ENCODE measurements at regions not wholly inside any gene's neighbourhood (a gene's known extent, or its start where the extent isn't known, plus 50 kb on each side); places are given as distances from the start of the nearest gene placed in this dataset.
A peak's percentile ranks its signal among the peaks of the same experiment; 100 is the strongest.
"Not testable (repeated sequence)": the region's sequence is repeated elsewhere in the genome, so short reads cannot be mapped to it uniquely, and the experiment has no call there.

DNA sequence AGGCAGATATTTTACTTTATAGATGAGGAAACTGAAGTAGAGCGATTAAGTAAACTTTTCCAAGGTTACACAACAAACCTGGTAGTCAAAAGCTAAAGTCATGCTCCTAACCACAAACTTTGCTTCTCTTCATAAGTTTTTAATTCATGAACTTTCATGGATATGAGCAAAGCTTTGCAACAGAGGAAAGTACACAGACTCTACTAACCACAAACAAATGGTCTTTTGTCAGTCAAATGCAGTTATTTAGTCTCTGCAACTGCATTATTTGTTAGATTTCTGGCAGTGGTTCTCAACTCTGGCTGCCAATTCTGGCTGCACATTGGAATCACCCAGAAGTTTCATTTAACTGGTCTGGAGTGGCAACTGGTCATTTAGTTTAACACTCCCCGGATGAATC, 140.6 kb upstream of the TMEM168 start:
- DNase-seq: peak; percentile 73 to 93 (median 91)

DNA sequence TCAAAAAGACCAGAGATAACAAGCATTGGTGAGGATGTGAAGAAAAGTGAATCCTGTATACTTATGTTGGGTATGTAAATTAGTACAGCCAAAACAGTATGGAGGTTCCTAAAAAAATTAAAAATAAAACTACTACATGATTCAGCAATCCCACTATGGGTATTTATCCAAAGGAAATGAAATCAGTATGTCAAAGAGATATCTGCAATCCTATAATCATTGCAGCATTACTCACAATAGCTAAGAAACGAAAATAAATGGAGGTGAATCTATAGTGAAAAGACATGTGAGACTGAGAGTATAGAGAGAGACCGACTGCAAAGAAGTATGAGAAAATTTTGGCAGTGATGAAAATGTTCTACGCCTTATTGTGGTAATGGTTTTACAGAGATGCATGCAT, 139.2 kb upstream of the TMEM168 start:
- no peak for DNase-seq

GRCh38 chr7:112926018-112926417, 135.8 kb upstream of the TMEM168 start:
- DNase-seq: no peak

DNA sequence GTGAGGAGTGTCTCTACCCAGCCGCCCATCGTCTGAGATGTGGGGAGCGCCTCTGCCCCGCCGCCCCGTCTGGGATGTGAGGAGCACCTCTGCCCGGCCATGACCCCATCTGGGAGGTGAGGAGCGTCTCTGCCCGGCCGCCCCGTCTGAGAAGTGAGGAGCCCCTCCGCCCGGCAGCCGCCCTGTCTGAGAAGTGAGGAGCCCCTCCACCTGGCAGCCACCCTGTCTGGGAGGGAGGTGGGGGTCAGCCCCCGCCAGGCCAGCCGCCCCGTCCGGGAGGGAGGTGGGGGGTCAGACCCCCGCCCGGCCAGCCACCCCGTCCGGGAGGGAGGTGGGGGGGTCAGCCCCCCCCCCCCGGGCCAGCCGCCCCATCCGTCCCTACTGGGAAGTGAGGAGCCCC, 132.4 kb upstream of the TMEM168 start:
- not testable (repeated sequence) for DNase-seq

- not testable (repeated sequence) for DNase-seq
These were observed 126.2 kb upstream of the TMEM168 start for GRCh38 chr7:112916431-112916830.

DNA sequence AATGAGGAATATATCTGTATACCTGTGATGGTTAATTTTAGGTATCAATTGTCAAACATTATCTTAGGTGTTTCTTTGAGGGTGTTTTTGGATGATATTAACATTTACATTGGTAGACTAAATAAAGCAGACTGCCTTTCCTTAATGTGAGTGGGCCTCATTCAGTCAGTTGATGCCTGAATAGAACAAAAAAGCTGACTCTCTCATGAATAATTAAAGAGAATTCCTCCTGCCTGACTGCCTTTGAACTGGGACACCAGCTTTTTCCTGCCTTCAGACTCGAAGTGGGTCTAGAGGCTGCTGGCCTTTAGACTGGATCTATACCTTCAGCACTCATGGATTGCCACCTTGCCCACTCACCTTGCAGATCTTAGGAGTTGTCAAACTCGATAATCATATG, 117.9 kb upstream of the TMEM168 start:
- no peak for DNase-seq

GRCh38 chr7:112907658-112908057, 117.5 kb upstream of the TMEM168 start:
- no peak for DNase-seq

DNA sequence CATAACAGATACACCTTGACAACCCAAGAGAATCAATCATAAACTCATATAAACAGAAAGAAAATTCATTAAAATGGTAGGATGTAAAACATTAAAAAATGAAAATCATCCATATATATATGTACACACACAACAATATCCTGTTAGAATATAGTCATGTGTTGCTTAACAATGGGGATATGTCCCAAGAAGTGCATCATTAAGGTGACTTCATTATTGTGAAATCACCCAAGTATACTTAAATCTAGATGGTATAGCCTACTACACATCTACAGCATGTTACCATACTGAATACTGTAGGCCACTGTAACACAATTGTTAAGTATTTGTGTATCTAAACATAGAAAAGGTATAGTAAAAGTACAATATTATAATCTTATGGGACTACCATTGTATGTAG, 115.8 kb upstream of the TMEM168 start:
- DNase-seq: peak; percentile 12 to 58 (median 52)

DNA sequence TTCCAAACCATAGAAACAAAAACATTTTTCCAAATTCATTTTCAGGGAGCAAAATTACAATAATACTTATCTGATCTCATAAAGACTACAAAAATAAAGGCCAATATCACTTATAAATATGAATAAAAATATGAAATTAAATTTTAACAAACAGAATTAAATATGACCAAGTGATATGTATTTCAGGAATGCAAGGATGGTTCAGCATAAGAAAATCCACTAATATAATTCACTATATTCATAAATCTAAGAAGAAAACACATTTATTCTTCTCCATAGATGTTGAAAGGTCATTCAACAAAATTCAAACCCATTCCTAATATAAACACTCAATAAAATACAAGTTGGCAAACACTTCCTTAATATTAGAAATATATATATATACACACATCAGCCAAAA, 115.2 kb upstream of the TMEM168 start:
- DNase-seq: no peak

DNA sequence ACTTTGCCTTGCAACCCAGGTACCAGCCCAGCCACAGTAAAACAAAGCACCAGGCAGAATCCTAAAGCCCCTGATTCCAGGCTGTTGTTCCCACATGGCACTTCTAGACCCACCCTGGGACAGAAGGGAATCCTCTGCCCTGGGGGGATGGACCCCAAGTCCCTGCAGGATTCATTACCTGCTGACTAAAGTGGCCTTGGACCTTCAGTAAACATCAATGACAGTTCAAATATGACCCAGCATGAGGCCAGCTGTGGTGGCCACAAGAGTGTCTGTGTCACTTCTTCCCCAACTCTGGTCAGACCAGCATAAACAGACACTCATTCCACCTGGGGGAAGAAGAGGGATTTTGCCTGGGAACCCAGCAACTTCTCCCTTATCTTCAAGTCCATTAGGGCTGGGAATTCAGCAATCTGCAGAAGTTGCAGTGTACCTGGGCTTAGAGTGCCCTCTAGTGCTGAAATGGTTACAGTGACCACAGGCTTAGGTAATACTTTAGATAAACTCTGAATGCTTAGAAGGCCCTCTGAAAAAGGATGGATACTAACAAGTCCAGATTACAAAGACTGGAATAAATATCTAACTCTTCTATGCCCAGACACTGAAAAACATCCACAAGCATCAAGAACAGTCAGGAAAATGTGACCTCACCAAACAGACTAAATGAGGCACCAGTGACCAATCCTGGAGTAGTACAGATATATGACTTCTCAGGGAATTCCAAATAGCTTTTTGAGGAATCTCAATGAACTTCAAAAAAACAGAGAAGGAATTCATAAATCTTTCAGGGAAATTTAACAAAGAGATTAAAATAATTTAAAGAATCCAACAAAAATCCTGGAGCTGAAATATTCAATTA, 108.5 kb upstream of the TMEM168 start:
- DNase-seq: peak; percentile 77 to 80 (median 79)

DNA sequence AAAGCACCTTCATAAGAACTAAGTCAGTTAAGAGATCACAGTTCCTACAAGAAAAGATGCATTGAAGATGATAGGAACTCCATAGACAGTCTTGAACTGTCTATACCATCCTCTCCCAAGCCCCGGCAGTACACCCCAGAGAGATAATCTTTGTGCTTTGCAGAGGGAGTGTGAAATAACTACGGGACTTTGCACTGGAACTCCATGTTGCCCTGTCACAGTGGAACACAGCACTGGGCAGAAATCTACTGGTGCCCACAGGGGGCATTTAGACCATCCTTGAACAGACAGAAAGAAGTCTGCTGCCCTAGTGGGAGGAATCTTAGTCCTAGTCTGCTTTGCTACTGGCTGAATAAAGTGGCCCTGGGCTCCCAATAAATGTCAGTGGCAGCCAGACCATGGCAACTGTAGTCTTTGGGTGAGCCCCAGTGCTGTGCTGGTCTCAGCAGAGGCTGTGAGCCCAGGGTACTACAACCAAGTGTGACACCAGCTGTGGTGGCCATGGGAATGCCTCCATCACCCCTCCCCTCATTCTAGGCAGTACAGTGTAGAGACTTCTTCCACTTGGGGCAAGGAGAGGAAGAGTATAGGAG, 107.7 kb upstream of the TMEM168 start:
- DNase-seq: no peak

GRCh38 chr7:112896026-112896601, 105.9 kb upstream of the TMEM168 start:
- no peak for DNase-seq

DNA sequence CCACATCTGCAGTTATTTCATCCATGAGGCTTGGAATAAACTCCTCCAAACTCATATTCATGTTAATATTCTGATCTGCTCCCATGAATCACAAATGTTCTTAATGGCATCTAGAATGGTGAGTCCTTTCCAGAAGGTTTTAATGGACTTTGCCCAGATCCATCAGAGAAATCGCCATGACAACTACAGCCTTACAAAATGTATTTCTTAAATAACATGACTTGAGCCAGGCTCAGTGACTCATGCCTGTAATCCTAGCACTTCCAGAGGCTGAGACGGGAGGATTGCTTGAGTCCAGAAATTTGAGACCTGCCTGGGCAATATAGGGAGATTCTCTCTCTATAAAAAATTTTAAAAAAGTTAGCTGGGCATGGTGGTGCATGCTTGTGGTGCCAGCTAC, 102.1 kb upstream of the TMEM168 start:
- DNase-seq: no peak

GRCh38 chr7:112891698-112892097, 101.5 kb upstream of the TMEM168 start:
- no peak for DNase-seq

DNA sequence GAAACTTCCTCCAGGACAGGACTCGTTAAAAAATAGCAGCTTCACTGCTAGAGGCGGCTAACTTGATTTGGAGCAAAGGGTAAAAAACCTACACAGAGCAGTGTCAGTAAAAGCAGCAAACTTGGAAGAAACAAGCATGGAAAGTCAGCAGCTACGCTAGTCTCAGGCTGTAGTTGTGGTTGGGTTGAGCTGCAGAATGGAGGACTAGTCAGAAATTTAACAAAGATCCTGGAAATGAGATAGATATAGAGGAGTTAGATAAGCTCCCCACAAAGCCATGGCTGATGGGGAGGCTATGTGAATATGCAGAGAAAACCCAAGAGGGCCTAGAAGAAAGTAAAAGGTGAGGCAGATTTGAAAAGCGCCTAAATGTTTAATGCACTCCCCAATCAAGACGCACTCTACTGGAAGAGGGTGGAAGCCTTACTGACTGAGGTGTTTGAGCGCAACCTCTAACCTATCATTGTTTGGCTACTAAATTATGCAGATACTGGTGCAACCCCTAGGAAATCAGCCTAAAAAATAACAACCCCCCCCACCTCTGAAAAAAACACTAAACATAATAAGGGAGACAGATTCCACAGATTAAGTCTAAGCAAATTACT, 99.7 kb upstream of the TMEM168 start:
- no peak for DNase-seq

DNA sequence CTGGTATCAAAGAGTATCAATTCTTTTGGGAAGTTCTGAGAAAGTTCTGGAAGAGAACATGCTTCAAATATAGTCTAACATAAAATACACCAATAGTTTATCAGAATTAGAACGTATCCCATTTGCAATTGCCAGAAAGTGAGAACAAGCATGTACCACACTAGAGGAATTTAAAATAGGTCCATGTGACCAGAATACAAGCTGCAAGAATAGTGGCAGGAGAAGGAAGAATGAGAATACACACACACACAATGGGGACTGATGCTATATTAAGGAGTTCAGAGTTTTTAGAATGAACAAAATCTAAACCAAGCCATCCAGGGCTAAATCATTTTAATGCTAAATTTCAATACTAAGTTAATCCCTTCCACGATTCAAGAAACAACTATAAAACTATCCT, 99.1 kb upstream of the TMEM168 start:
- no peak for DNase-seq

DNA sequence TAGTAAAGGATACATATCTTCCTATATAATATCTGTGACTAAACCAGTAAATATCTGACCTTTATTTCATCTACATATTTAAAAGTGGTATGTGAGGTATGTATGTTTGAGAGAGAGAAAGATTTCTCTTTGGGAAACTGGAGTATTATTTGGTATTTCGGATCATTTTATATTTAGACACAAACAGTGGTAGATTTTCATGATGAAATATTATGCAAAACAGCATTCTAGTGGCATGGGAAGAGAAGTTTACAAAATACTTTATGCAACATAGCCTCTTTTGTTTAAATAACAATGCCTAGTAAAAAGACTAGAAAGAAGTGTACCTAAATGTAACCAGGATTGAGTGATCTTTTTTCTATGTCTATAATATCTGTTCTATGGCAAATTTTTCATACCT, 98.6 kb upstream of the TMEM168 start:
- DNase-seq: no peak

DNA sequence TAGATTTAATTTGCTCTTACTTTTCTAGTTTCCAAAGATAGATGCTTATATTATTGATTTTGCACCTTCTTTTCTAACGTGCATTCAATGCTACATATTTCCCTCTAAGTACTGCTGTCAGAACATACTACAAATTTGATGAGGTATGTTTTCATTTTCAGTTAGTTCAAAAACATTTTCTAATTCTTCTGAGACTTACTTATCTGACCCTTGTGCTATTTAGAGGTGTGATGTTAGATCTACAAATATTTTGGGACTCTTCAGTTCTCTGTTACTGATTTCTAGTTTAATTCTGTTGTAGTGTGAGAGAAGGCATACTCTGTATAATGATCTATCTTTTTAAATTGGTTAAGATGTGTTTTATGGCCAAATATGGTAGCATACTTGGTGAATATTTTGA, 97.8 kb upstream of the TMEM168 start:
- no peak for DNase-seq

DNA sequence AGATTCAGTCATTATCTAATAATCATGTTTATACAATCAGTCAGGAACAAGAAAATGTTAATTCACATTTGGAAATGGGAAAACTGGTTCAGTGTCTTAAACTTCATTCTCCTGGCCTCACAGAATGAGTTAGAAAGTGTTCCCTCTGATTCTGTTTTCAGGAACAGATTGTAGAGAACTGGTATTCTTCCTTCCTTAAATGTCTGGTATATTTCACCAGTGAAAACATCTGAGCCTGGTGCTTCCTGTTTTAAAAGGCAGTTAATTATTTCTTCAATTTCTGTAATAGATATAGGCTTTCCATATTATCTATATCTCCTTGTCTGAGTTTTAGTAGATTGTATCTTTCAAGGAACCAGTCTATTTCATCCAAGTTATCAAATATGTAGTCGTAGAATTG, 97.1 kb upstream of the TMEM168 start:
- peak; percentile 13 to 41 (median 32) for DNase-seq

DNA sequence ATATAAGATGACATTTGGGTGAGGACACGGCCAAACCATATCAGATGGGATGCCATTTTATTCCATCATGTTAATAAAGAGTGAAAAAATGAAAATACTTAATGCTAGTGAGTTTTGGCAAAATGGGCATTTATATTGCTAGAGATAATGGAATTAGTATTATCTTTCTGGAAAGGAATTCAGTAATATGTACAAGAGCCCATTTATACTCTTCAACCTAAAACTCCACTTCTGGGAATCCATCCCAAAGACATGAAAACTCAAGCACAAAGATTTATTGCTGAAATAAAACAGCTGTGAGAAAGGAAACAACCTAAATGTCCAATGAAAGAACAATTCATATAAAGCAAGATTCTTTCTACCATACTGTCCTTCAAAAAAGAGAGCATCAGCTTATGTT, 96.0 kb upstream of the TMEM168 start:
- no peak for DNase-seq

DNA sequence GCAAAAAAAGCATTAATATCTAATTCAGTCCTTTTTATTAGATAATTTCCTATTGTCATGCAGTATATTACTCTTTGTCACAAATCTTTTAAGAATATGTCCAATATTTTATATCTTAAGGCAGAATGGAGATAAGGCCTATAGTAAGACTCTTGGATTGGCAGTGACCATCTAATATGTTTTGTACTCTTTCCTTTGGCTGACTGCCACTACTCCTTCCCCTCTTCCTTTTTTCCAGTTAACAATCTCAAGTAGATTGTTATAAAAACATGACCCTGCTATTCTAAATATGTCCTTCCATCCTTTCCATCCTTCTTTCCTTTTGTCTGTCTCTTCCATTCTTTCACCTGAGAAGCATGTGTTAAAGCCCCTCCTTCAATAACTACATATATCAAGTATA, 92.8 kb upstream of the TMEM168 start:
- no peak for DNase-seq

GRCh38 chr7:112882511-112882910, 92.3 kb upstream of the TMEM168 start:
- DNase-seq: peak in 2 of 3 donors; percentile 45 to 57

GRCh38 chr7:112882022-112882421, 91.8 kb upstream of the TMEM168 start:
- DNase-seq: no peak

Measured in suppressor macrophage treated with lipopolysaccharide for 1 hour (primary cell).